ENCODE measurements at regions not wholly inside any gene's neighbourhood (a gene's known extent, or its start where the extent isn't known, plus 50 kb on each side); places are given as distances from the start of the nearest gene placed in this dataset.

DNA sequence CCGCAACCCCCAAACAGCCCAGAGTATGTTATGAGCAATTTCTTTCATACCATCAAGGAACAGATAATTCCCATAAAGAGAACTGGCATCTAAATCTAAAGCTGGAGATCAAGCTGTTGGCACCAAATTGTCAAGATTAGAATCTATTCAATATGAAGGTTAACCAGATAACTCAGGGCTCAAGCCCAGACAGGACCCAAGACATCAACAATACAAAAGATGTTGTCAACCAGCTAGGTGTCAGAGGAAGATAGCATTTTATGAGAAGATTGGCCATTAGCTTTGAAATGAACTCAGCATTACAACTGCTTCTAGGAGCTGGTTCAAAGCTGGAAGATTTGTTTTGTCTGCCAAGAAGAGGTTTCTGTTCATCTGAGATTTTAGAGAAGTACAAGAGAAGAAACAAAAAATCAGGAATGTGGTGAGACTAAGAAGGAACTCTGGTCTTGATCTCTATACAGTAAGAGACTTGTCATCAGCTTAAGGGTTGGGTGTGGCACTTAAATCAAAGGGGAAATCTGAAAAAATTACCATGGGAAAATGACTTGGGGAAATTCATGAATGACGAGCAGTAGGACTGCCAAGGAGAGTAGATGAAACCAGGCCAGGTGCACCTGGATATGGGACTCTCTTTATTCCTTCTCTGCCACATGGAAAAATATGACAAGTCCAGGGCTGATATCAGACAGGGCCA lies 64.2 kb upstream of the COX10 start:
- ATAC-seq (ENCODE audit: low read depth) (no peak), DNase-seq (no peak)
- Histone ChIP-seq H3K4me3 (ENCODE audit: control extremely low read depth in 1 of 5, extremely low read depth in 1 of 5, insufficient read depth in 1 of 5, low read depth in 2 of 5, low read length in 4 of 5) (no peak overlapping the region), H3K4me2 (replicated peaks; ENCODE audit: low read depth, low read length, poor library complexity, severe bottlenecking) (no peak overlapping the region), H3K4me1 (ENCODE audit: control insufficient read depth in 2 of 2, insufficient read depth in 2 of 2, low read length in 2 of 2) (no peaks in the 10 kb centered on the region), H3K36me3 (replicated peaks in 1 of 2; ENCODE audit: control extremely low read depth in 1 of 2, control insufficient read depth in 1 of 2, extremely low read depth in 1 of 2, insufficient read depth in 2 of 2, low read length in 1 of 2) (no peaks in the 10 kb centered on the region), H3K9me3 (ENCODE audit: control extremely low read depth in 1 of 3, control insufficient read depth in 2 of 3, insufficient read depth in 1 of 3, low read length in 2 of 3) (no peaks in the 10 kb centered on the region), H3K27ac (ENCODE audit: low read length in 2 of 2) (no peak overlapping the region), H3K79me2 (ENCODE audit: control insufficient read depth, insufficient read depth, low read length) (no peaks in the 10 kb centered on the region), H3K27me3 (replicated peaks in 1 of 4; ENCODE audit: control extremely low read depth in 1 of 4, control insufficient read depth in 3 of 4, insufficient read depth in 4 of 4, low read length in 3 of 4) (no peaks in the 10 kb centered on the region), H2AFZ (ENCODE audit: insufficient read depth, low read depth, low read length, poor library complexity, severe bottlenecking) (no peak overlapping the region), H4K20me1 (ENCODE audit: control insufficient read depth, insufficient read depth, low read length, poor library complexity, severe bottlenecking) (no peaks in the 10 kb centered on the region), H3K9ac (ENCODE audit: low read length) (no peak overlapping the region)
- intact Hi-C loops (cut with micrococcal nuclease) = no loop called here
- ChIA-PET POLR2A (no interaction called here), CTCF (no interaction called here)
- no CpG with 5 or more reads among the region's 2 CpGs for WGBS (ENCODE audit: insufficient coverage)
- H3K4me1 Mint-ChIP-seq = peaks cover 4% of the 10 kb centered on the region
- H3K27me3 Mint-ChIP-seq = no peaks in the 10 kb centered on the region
- no peak overlapping the region for H3K27ac Mint-ChIP-seq
- no peak overlapping the region for H3K4me3 Mint-ChIP-seq
- TF ChIP-seq, protein P1, sequence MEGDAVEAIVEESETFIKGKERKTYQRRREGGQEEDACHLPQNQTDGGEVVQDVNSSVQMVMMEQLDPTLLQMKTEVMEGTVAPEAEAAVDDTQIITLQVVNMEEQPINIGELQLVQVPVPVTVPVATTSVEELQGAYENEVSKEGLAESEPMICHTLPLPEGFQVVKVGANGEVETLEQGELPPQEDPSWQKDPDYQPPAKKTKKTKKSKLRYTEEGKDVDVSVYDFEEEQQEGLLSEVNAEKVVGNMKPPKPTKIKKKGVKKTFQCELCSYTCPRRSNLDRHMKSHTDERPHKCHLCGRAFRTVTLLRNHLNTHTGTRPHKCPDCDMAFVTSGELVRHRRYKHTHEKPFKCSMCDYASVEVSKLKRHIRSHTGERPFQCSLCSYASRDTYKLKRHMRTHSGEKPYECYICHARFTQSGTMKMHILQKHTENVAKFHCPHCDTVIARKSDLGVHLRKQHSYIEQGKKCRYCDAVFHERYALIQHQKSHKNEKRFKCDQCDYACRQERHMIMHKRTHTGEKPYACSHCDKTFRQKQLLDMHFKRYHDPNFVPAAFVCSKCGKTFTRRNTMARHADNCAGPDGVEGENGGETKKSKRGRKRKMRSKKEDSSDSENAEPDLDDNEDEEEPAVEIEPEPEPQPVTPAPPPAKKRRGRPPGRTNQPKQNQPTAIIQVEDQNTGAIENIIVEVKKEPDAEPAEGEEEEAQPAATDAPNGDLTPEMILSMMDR (IDR thresholded peaks at IDR 0.05) = no peak
- TF ChIP-seq EZH2 (IDR thresholded peaks at IDR 0.05; ENCODE audit: borderline replicate concordance, insufficient read depth, low read depth, low read length, poor library complexity, severe bottlenecking) = no peak
- H3K9me3 Mint-ChIP-seq (ENCODE audit: insufficient read depth) = peaks cover 2% of the 10 kb centered on the region

DNA sequence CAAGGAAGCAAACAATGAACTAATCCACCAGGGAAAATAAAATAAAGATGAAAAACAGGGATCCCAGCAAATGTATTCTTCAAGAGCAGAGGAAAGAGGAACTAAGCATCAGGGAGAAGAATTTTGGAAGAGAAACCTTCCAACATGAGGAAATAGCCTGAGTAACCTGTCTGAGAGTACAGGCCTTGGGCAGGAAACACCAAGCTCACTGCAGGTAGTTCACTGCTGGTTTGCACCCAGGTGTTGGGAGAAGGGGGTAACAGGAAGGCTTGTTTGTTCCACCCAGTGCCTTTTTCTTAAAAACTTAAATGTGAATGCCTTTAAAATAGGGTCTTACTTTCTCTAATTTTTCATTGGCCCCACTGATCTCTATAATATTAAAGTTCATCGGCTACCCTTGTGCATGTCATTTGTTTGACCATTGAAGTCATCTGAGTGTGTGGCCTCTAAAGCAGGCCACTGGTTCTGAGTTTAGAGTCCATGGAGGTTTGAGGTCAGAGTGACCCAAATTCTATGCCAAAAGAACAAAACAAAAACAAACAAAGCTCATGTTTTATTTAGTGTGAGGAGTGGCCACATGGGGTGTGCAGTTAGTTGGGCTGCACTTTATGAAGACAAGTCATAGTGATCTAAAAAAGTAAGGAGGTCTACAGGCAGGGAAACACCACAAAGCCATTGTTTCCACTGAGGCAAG lies 62.9 kb upstream of the COX10 start:
- H3K9me3 ChIP-seq (ENCODE audit: control extremely low read depth in 1 of 3, control insufficient read depth in 2 of 3, insufficient read depth in 1 of 3, low read length in 2 of 3) = no peaks in the 10 kb centered on the region
- ChIA-PET CTCF (no interaction called here), POLR2A (no interaction called here)
- no peaks in the 10 kb centered on the region for H3K27me3 ChIP-seq (replicated peaks in 1 of 4; ENCODE audit: control extremely low read depth in 1 of 4, control insufficient read depth in 3 of 4, insufficient read depth in 4 of 4, low read length in 3 of 4)
- no peak for TF ChIP-seq EZH2 (IDR thresholded peaks at IDR 0.05; ENCODE audit: borderline replicate concordance, insufficient read depth, low read depth, low read length, poor library complexity, severe bottlenecking)
- TF ChIP-seq, protein P1 (IDR thresholded peaks at IDR 0.05) = no peak
- H3K79me2 ChIP-seq (ENCODE audit: control insufficient read depth, insufficient read depth, low read length) = no peaks in the 10 kb centered on the region
- Mint-ChIP-seq H3K4me1 (peaks cover 8% of the 10 kb centered on the region), H3K9me3 (ENCODE audit: insufficient read depth) (no peaks in the 10 kb centered on the region), H3K4me3 (no peak overlapping the region), H3K27ac (no peak overlapping the region), H3K27me3 (no peaks in the 10 kb centered on the region)
- ATAC-seq (ENCODE audit: low read depth) = no peak
- peaks cover under 1% of the 10 kb centered on the region in 2 donors for H3K4me1 ChIP-seq (ENCODE audit: control insufficient read depth in 2 of 2, insufficient read depth in 2 of 2, low read length in 2 of 2)
- H3K27ac ChIP-seq (ENCODE audit: low read length in 2 of 2) = no peak overlapping the region
- no peak for DNase-seq
- no peak overlapping the region for H3K4me3 ChIP-seq (ENCODE audit: control extremely low read depth in 1 of 5, extremely low read depth in 1 of 5, insufficient read depth in 1 of 5, low read depth in 2 of 5, low read length in 4 of 5)
- WGBS (ENCODE audit: insufficient coverage) = no CpG with 5 or more reads among the region's 1 CpG
- H2AFZ ChIP-seq (ENCODE audit: insufficient read depth, low read depth, low read length, poor library complexity, severe bottlenecking) = no peak overlapping the region
- no peak overlapping the region for H3K9ac ChIP-seq (ENCODE audit: low read length)
- intact Hi-C loops (cut with micrococcal nuclease) = no loop called here
- H3K4me2 ChIP-seq (replicated peaks; ENCODE audit: low read depth, low read length, poor library complexity, severe bottlenecking) = no peak overlapping the region
- no peaks in the 10 kb centered on the region for H4K20me1 ChIP-seq (ENCODE audit: control insufficient read depth, insufficient read depth, low read length, poor library complexity, severe bottlenecking)
- no peaks in the 10 kb centered on the region for H3K36me3 ChIP-seq (replicated peaks in 1 of 2; ENCODE audit: control extremely low read depth in 1 of 2, control insufficient read depth in 1 of 2, extremely low read depth in 1 of 2, insufficient read depth in 2 of 2, low read length in 1 of 2)

Measured in B cell (primary cell).